Mesendoderm (in vitro differentiated cells): ENCODE measurements at regions not wholly inside any gene's neighbourhood (a gene's known extent, or its start where the extent isn't known, plus 50 kb on each side); places are given as distances from the start of the nearest gene placed in this dataset.

Experiments
- DNase-seq: peaks from one replicate; pipeline ENCODE4 v3.0.0; 2013
- H2AK5ac ChIP-seq: 2 replicates; pipeline ENCODE4 v1.6.1; 2013; ENCODE audit warnings: low read length, inconsistent platforms
- H2BK120ac ChIP-seq: 2 replicates; pipeline ENCODE4 v1.6.1; 2013; ENCODE audit warnings: low read depth, mild to moderate bottlenecking, low read length, moderate library complexity, mixed read lengths
- H2BK15ac ChIP-seq: replicated peaks from 2 replicates; pipeline ENCODE4 v1.6.1; 2013; ENCODE audit warnings: low read depth, mild to moderate bottlenecking, moderate library complexity
- H2BK5ac ChIP-seq: 2 replicates; pipeline ENCODE4 v1.6.1; 2013; ENCODE audit warnings: low read length, inconsistent platforms
- H3K18ac ChIP-seq: 2 replicates; pipeline ENCODE4 v1.6.1; 2013; ENCODE audit warnings: mild to moderate bottlenecking, low read length, mixed read lengths
- H3K23ac ChIP-seq: one replicate; pipeline ENCODE4 v1.6.1; 2013; ENCODE audit warnings: low read length
- H3K27ac ChIP-seq: 2 replicates; pipeline ENCODE4 v1.5.1; 2013; ENCODE audit warnings: low read depth, mild to moderate bottlenecking, inconsistent platforms, low read length, moderate library complexity
- H3K27me3 ChIP-seq: 2 replicates; pipeline ENCODE4 v1.6.1; 2013; ENCODE audit warnings: low read length, control low read depth, mild to moderate bottlenecking, inconsistent platforms; ENCODE audit not compliant: insufficient read depth, poor library complexity
- H3K36me3 ChIP-seq: 2 replicates; pipeline ENCODE4 v1.6.1; 2013; ENCODE audit warnings: low read length, inconsistent platforms; ENCODE audit not compliant: control insufficient read depth, insufficient read depth
- H3K4ac ChIP-seq: one replicate; pipeline ENCODE4 v1.6.1; 2013; ENCODE audit warnings: low read depth, mild to moderate bottlenecking, low read length, moderate library complexity
- H3K4me1 ChIP-seq: 2 replicates; pipeline ENCODE4 v1.6.1; 2013; ENCODE audit warnings: low read depth, low read length, inconsistent platforms; ENCODE audit not compliant: control insufficient read depth
- H3K4me2 ChIP-seq: 2 replicates; pipeline ENCODE4 v1.6.1; 2013; ENCODE audit warnings: low read length
- H3K4me3 ChIP-seq: 2 replicates; pipeline ENCODE4 v1.5.1; 2013; ENCODE audit warnings: mild to moderate bottlenecking, low read length
- H3K56ac ChIP-seq: one replicate; pipeline ENCODE4 v1.6.1; 2013; ENCODE audit warnings: low read length
- H3K79me1 ChIP-seq: 2 replicates; pipeline ENCODE4 v1.6.1; 2013; ENCODE audit warnings: low read length, inconsistent platforms
- H3K79me2 ChIP-seq: 2 replicates; pipeline ENCODE4 v1.6.1; 2013; ENCODE audit warnings: mild to moderate bottlenecking, low read length; ENCODE audit not compliant: control insufficient read depth, insufficient read depth
- H3K9ac ChIP-seq: 2 replicates; pipeline ENCODE4 v1.6.1; 2013; ENCODE audit warnings: low read length, inconsistent platforms
- H4K5ac ChIP-seq: one replicate; pipeline ENCODE4 v1.6.1; 2013; ENCODE audit warnings: low read length
- H4K8ac ChIP-seq: one replicate; pipeline ENCODE4 v1.6.1; 2013; ENCODE audit warnings: low read depth, mild to moderate bottlenecking, control low read depth, low read length, moderate library complexity
- WGBS: extraction: QIAGEN DNeasy Blood & Tissue Kit; methylation state at CpG from one replicate; pipeline ENCODE4 v1.1.7; 2013; ENCODE audit warnings: low lambda C conversion rate, missing lambda C conversion rate; ENCODE audit not compliant: insufficient coverage; ENCODE audit errors: extremely low coverage; 5-methylcytosine and 5-hydroxymethylcytosine counted together

DNA sequence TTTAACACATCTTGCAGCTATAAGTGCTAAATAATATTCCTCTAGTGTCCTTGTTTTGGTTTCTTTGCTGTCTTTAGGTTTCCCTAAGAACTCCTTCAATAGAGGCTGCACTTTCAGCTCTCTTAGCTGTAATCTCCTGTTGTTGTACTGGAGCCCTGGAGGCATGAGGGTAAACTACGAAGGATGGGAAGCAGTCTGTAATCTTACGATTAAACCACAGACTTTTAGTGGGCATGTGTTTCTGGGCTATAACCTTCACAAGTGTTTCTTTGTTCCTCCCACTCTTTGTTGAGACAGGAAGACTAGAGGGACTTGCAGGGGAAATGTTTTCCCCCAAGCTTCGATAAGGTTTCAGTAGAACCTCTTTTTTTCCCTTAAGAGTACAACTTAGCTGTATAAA is 1058.1 kb downstream of the NSUN3 start:
- no CpG with 5 or more reads among the region's 3 CpGs for WGBS
- no peak overlapping the region for H3K9ac ChIP-seq
- no peak overlapping the region for H3K4me2 ChIP-seq
- no peaks in the 10 kb centered on the region for H3K79me2 ChIP-seq
- H3K4me1 ChIP-seq, result no peaks in the 10 kb centered on the region
- no peaks in the 10 kb centered on the region for H3K79me1 ChIP-seq
- DNase-seq, result peak; percentile 26
- H3K56ac ChIP-seq, result no peak overlapping the region
- H2BK5ac ChIP-seq, result no peak overlapping the region
- no peaks in the 10 kb centered on the region for H3K36me3 ChIP-seq
- no peak overlapping the region for H2AK5ac ChIP-seq
- H3K23ac ChIP-seq, result no peak overlapping the region
- no peak overlapping the region for H3K18ac ChIP-seq
- H3K27me3 ChIP-seq, result no peaks in the 10 kb centered on the region
- H2BK120ac ChIP-seq, result no peak overlapping the region
- no peak overlapping the region for H3K27ac ChIP-seq
- no peak overlapping the region for H3K4me3 ChIP-seq
- no peak overlapping the region for H2BK15ac ChIP-seq
- H4K5ac ChIP-seq, result no peak overlapping the region
- H4K8ac ChIP-seq, result no peak overlapping the region
- H3K4ac ChIP-seq, result no peak overlapping the region

DNA sequence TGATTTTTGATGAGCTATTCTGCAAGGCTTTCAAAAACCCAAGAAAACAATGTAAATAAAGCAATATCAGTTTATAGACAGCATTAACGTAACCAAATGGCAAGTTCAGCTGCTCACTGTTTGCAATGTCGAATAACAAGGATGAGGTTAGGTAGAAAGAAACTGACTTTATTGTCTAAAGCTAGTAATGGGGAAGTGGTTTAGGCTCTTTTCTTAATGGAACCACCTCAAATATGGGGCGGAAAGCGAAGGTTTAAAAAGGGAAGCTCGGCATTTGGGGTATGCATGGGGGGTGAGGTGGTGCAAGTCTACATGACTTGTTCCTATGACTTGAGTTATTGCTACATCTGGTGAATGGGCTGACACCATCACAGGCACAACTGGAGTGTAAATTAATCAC is 1060.2 kb downstream of the NSUN3 start:
- peak overlapping the region; percentile 45 for H2BK120ac ChIP-seq
- no peak overlapping the region for H3K27ac ChIP-seq
- H3K18ac ChIP-seq, result no peak overlapping the region
- H2AK5ac ChIP-seq, result no peak overlapping the region
- H3K27me3 ChIP-seq, result no peaks in the 10 kb centered on the region
- no peak overlapping the region for H3K9ac ChIP-seq
- H3K79me1 ChIP-seq, result no peaks in the 10 kb centered on the region
- H2BK15ac ChIP-seq, result no peak overlapping the region
- H3K56ac ChIP-seq, result no peak overlapping the region
- H3K4me1 ChIP-seq, result no peaks in the 10 kb centered on the region
- H3K36me3 ChIP-seq, result no peaks in the 10 kb centered on the region
- no peaks in the 10 kb centered on the region for H3K79me2 ChIP-seq
- H2BK5ac ChIP-seq, result no peak overlapping the region
- no peak overlapping the region for H4K8ac ChIP-seq
- DNase-seq, result no peak
- H4K5ac ChIP-seq, result no peak overlapping the region
- H3K4me3 ChIP-seq, result no peak overlapping the region
- peak overlapping the region; percentile 55 for H3K4ac ChIP-seq
- H3K23ac ChIP-seq, result no peak overlapping the region
- no peak overlapping the region for H3K4me2 ChIP-seq
- WGBS, result no CpG with 5 or more reads among the region's 5 CpGs

DNA sequence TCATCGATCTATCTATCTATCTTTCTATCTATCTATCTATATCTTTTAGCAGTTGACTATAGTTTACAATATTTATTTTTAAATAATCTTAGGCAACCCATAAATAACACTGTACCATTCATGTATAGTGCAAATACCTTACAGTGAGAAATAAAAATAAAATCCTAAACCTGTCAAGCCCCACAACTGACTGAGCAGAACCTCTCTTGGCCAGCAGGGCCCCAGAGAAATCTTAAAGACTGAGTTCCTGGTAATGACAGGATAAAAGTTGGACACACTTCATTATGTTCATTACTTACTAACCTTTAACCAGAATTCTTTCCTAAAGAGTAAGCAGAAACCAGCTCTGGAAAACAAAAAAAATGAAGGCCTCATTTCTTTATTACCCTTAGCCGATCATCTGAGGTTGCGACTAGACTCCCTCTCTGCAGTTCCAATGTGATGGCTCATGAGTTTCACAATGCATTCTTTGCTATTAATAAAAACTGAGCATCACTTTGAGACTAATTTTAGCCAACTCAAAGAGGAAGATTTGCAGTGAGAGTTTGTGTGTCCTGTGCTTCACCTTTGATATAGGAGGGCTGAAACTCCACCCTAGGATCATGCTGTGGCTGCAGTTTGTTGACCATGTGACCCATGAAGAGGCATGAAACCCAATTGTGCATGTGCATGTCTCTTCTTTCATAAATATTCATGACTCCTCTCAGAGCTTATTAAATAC is 1072.0 kb downstream of the NSUN3 start:
- H3K79me1 ChIP-seq, result no peaks in the 10 kb centered on the region
- no peak overlapping the region for H3K23ac ChIP-seq
- no peak overlapping the region for H3K27ac ChIP-seq
- no peak for DNase-seq
- H3K36me3 ChIP-seq, result no peaks in the 10 kb centered on the region
- no peak overlapping the region for H4K5ac ChIP-seq
- no peak overlapping the region for H3K9ac ChIP-seq
- H3K4me2 ChIP-seq, result no peak overlapping the region
- no peak overlapping the region for H2BK5ac ChIP-seq
- no peak overlapping the region for H3K18ac ChIP-seq
- no peak overlapping the region for H3K4ac ChIP-seq
- H4K8ac ChIP-seq, result no peak overlapping the region
- H2BK120ac ChIP-seq, result no peak overlapping the region
- H2AK5ac ChIP-seq, result no peak overlapping the region
- WGBS, result no CpG with 5 or more reads among the region's 3 CpGs
- no peaks in the 10 kb centered on the region for H3K27me3 ChIP-seq
- H3K79me2 ChIP-seq, result no peaks in the 10 kb centered on the region
- H3K4me3 ChIP-seq, result no peak overlapping the region
- no peak overlapping the region for H3K56ac ChIP-seq
- no peaks in the 10 kb centered on the region for H3K4me1 ChIP-seq
- H2BK15ac ChIP-seq, result no peak overlapping the region

DNA sequence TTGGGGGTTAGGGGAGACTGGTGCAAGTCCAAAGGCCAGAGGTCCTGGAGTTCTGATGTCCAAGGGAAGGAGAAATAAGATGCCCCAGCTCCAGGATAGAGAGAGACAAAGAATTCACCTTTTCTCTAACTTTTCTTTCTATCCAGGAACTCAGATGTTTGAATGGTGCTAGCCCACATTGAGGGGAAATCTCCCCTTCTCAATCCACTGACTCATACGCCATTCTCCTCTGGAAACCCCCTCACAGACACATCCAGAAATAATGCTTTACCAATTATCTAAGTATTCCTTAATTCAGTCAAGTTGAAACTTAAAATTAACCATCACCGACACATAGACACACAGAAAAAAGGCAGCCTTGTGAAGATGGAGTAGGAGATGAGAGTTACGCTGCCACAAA is 1085.2 kb downstream of the NSUN3 start:
- Histone ChIP-seq H3K23ac (no peak overlapping the region), H3K4me1 (no peaks in the 10 kb centered on the region), H3K79me2 (no peaks in the 10 kb centered on the region), H2BK5ac (no peak overlapping the region), H3K18ac (no peak overlapping the region), H3K79me1 (no peaks in the 10 kb centered on the region), H2BK15ac (no peak overlapping the region), H2BK120ac (no peak overlapping the region), H3K27ac (no peak overlapping the region), H3K56ac (no peak overlapping the region), H3K27me3 (no peaks in the 10 kb centered on the region), H4K5ac (no peak overlapping the region), H3K4me2 (no peak overlapping the region), H3K36me3 (no peaks in the 10 kb centered on the region), H3K4me3 (no peak overlapping the region), H4K8ac (no peak overlapping the region), H3K4ac (no peak overlapping the region), H3K9ac (no peak overlapping the region), H2AK5ac (no peak overlapping the region)
- no CpG with 5 or more reads among the region's 3 CpGs for WGBS
- DNase-seq, result no peak

DNA sequence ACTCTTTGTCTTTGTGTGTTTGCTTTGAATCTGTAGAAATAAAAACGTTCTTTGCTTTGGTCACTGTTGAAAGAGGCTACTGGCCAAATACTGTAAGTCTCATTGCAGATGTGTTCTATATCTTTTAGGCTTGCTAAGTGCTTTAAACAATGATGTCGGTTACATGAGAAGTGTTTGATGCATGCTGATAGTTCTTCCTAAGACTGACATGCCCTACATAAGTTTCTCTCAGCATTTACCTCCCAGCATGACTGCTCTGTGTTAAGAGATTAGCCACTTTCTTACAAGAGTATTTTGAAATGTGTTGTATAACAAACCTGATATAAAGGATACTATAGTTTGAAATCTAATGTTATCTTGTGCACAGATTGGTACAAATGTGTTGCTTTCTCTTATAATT is 1088.7 kb downstream of the NSUN3 start:
- no peak overlapping the region for H3K18ac ChIP-seq
- peak; percentile 68 for DNase-seq
- H3K23ac ChIP-seq, result no peak overlapping the region
- no peak overlapping the region for H3K4me3 ChIP-seq
- H3K79me2 ChIP-seq, result no peaks in the 10 kb centered on the region
- H3K9ac ChIP-seq, result no peak overlapping the region
- no peak overlapping the region for H4K5ac ChIP-seq
- H3K56ac ChIP-seq, result no peak overlapping the region
- H3K4me1 ChIP-seq, result no peaks in the 10 kb centered on the region
- H2AK5ac ChIP-seq, result no peak overlapping the region
- H3K4ac ChIP-seq, result no peak overlapping the region
- no peak overlapping the region for H2BK15ac ChIP-seq
- H3K27me3 ChIP-seq, result no peaks in the 10 kb centered on the region
- H3K79me1 ChIP-seq, result no peaks in the 10 kb centered on the region
- H3K36me3 ChIP-seq, result no peaks in the 10 kb centered on the region
- H2BK120ac ChIP-seq, result no peak overlapping the region
- H4K8ac ChIP-seq, result no peak overlapping the region
- H2BK5ac ChIP-seq, result no peak overlapping the region
- H3K4me2 ChIP-seq, result no peak overlapping the region
- WGBS, result no CpG with 5 or more reads among the region's 2 CpGs
- no peak overlapping the region for H3K27ac ChIP-seq

DNA sequence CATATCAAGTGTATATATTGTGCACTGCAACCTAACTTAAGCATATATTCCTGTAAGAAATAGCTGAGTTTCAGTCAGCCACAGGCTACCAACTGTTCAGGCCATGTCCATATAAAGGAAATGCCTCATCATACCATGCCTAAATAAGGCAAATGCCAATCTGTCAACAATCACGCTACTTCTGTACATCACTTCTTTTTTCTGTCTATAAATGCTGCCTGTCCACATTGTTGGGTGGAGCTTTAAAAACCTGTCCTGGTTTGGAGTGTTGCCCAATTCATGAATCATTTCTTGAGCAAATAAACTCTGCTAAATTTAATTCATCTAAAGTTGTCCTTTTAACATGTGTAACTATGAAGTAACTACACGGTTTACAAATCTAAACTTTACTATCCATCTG is 1091.9 kb downstream of the NSUN3 start:
- Histone ChIP-seq H3K18ac (no peak overlapping the region), H4K8ac (no peak overlapping the region), H3K27ac (no peak overlapping the region), H4K5ac (no peak overlapping the region), H3K27me3 (no peaks in the 10 kb centered on the region), H3K9ac (no peak overlapping the region), H2BK5ac (no peak overlapping the region), H3K23ac (no peak overlapping the region), H3K36me3 (no peaks in the 10 kb centered on the region), H3K4me2 (no peak overlapping the region), H2BK120ac (no peak overlapping the region), H3K4ac (no peak overlapping the region), H3K4me3 (no peak overlapping the region), H2BK15ac (no peak overlapping the region), H3K79me2 (no peaks in the 10 kb centered on the region), H3K79me1 (no peaks in the 10 kb centered on the region), H3K56ac (no peak overlapping the region), H3K4me1 (no peaks in the 10 kb centered on the region), H2AK5ac (no peak overlapping the region)
- WGBS, result no CpG with 5 or more reads among the region's 2 CpGs
- DNase-seq, result no peak
